SK-N-DZ (cell line): ENCODE measurements at regions not wholly inside any gene's neighbourhood (a gene's known extent, or its start where the extent isn't known, plus 50 kb on each side); places are given as distances from the start of the nearest gene placed in this dataset.
A peak's percentile ranks its signal among the peaks of the same experiment; 100 is the strongest.
"Not testable (repeated sequence)": the region's sequence is repeated elsewhere in the genome, so short reads cannot be mapped to it uniquely, and the experiment has no call there.

ENCODE experiments used
- DNase-seq: peaks from one replicate; pipeline ENCODE4 v3.0.0-alpha.2; 2015; ENCODE audit warnings: low spot score

GRCh38 chr6:93678841-93679454, 259.6 kb upstream of the EPHA7 start:
- peak; percentile 2 for DNase-seq

DNA sequence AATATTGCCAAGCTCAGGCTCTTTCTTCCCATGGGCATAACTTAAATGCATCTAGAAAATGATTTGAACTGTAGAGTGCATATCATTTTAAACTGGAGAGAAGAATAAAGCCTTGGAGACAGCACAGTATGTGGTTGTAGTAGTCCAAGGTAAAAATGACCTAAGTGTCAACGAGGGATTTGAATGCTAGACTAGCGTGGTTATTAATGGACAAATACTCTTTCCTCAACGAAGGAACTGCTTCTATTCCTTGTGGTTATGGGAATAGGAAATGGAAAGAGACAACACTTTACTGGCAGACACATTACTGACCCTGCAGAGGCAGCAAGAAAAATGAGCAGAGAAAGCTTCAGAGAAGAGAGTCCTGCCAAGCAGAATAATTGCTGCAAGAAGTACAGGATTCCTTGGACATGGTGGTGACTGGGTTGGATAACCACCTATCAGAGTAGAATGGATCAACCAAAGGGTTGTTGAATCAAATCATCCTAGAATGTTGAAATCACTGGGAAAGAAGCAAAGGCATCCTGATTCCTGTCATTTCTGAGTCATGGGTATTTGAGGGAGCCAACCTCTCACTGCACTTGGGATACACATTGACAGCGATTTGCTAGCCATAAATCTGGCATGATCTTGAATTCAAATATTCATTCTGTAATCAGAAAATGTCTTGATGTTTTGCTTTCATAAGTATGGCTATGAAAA, 258.1 kb upstream of the EPHA7 start:
- no peak for DNase-seq

- no peak for DNase-seq
Measured at GRCh38 chr6:93676581-93676980, 257.2 kb upstream of the EPHA7 start.

- no peak for DNase-seq
Measured at GRCh38 chr6:93675856-93676417, 256.6 kb upstream of the EPHA7 start.

DNA sequence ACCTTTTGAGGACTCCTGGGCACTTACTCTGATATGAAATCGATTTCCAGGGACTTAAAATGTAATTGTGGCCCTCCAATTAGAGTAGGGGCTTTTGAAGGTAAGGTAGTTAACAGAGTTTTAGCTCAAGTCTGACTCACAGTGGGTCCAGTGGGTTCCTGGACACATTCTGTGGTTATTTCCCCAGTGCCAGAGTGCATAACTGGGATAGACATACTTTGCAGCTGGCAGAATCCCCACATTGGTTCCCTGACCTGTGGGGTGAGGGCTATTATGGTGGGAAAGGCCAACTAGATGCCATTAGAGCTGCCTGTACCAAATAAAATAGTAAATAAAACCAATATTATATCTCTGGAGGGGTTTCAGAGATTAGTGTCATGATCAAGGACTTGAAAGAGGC, 243.8 kb upstream of the EPHA7 start:
- no peak for DNase-seq

DNA sequence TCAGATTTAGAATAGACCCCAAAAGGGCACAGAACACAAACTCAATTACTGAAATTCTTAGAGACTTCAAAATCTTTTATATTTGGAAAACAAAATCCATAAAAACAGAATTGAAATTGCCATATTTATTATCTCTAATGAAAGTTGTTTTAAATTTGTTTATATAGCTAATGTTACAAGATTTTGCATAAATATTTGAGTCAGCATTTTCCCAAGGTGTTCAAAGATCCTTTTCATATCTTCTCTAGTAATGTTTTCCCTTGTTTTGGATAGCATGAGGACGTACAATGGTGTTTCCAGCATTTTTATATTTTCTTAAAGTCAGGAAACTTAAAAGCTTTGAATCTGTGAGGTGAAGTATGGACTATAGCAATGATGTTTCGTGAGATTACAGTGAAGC, 235.2 kb upstream of the EPHA7 start:
- DNase-seq = no peak

DNA sequence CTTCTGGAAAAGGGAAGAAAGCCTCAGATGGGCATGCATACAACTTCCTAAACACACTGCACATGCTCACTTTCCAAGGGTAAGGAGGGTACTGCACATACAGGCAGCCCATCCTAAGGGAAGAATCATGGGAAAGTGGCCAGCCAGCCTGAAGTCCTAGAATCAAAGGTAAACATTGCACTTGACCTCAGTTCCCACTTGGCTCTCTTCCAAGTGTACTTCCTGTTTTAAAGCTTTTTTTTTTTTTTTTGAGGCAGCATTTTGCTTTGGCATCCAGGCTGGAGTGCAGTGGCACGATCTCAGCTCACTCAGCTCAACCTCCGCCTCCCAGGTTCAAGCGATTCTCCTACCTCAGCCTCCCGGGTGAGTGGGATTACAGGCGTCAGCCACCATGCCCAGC, 225.3 kb upstream of the EPHA7 start:
- no peak for DNase-seq

DNA sequence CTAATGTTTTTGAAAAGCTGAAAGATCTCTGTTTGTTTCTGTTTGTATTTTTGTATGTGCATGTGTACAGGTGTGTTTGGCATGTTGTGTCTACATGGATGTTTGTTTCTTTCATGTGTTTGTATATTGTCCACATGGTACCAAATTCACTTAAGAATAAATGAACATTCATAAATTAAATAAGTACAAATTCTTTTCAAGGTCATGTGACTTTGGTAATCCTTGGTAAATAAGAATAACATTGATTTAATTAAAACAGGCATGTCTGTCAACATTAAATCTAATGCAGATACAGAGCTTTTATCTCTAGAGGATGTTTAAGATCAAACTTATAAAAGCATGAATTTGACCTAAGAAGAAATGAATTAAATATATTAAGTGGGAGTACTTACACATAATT, 219.8 kb upstream of the EPHA7 start:
- no peak for DNase-seq

- DNase-seq = not testable (repeated sequence)
Measured at GRCh38 chr6:93636987-93637664, 217.8 kb upstream of the EPHA7 start.

DNA sequence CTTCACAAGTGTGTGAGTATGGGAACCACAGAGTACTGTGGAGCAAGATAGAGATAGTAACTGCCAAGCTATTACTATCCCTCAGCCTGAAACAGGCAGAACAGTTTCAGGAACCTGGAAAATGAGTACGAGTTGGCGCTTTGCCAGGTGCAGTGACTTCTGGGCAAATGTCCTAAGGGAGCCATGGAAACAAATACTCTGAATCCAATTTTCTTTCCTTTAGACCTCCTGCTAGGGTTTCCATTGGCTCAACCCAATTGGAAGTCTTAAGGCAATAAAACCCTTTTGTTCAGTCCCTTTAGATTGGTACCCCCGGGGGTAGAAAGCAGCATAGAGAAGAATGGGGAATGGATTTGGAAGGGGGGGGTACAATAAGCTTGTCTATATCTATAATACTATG, 205.0 kb upstream of the EPHA7 start:
- DNase-seq = no peak

DNA sequence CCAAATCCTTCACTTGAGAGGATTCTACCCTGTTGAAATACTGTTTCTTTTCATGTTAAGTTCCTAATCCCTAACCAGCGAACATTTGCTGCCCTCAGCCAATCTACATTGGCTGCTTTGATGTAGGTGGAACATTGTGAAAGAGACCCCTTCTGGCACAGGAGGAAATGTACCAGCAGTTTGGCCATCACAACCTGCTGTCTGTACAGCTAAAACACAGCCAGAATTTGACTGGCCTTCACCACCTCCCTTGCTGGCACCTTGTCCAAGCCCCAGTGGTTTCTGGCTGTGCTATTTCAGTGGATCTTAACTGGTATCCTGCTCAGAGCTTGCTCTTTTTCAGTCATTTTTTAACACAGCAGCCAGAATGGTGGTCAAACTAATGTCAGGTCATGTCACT, 202.1 kb upstream of the EPHA7 start:
- no peak for DNase-seq

DNA sequence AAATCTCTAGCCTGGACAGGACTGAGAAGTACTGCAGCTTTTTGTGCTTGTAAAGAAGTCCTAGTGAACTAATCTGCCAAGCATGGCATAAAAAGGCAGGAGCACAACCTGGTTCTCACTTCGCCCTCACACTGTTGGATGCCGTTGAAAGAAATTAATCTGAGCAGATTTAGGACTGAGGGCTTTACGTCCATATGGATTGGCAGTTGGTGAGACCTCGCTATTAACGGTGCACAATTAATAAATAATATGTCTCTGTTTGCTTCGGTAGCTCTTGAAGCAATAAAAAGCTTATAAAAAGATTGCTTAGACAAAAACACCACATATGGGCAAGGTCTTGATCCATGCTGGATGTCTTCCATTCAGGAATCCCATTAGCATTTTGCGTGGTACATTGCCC, 185.6 kb upstream of the EPHA7 start:
- peak; percentile 13 for DNase-seq

DNA sequence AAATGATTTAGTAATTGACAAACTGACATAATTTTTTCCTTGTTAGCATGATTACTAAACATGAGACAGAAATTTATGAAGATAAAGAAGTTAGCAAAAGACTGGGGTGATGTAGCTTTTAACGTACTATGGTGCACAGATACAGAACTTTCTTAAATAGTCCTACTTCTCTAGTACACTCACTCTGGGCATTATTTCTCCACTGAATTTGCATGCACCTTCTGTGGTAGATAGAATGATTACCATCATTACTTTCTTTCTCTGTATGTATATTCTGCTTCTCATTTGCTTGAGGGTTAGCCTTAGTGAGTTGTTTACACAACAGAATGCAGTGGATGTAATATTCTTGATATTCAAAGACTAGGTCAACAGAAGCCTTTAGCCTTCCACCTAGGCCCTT, 173.1 kb upstream of the EPHA7 start:
- no peak for DNase-seq

DNA sequence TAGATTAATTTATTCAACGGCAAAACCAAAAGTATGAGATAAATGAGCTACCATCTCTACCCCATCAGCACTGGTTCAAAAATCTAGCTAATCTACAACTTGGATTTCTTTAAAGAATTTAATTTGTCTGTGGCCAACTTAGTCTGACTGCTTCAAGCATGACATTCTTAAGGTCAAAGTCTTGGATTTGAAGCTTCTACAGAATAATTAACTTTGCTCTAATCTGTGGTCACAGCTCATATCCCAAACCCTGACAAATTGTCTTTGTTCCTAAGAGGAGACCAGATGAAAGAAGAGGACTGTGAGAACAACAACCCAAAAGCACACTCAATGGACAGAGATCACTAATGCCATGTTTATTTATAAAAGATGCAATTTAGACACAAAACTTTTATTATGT, 166.9 kb upstream of the EPHA7 start:
- no peak for DNase-seq

GRCh38 chr6:93584300-93584699, 164.9 kb upstream of the EPHA7 start:
- DNase-seq = no peak

GRCh38 chr6:93581371-93581770, 162.0 kb upstream of the EPHA7 start:
- DNase-seq = no peak

DNA sequence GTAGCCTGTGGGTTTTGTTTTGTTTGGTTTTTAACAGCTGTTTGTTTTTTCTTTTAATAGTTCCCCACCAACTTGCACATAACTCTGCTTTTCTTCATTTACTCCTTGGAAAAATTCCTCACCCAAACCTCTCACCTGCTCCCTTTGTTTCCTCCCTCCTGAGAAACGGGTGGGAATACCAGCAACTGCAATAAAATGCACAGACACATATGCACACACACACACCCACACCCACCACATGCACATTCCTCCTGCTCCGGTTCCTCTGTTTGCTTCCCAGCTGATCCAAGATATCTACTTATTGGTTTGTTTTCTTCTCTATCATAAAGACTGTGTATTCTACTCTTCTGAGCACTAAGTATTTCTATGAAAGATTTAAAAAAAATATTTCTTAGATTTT, 161.1 kb upstream of the EPHA7 start:
- DNase-seq = no peak

DNA sequence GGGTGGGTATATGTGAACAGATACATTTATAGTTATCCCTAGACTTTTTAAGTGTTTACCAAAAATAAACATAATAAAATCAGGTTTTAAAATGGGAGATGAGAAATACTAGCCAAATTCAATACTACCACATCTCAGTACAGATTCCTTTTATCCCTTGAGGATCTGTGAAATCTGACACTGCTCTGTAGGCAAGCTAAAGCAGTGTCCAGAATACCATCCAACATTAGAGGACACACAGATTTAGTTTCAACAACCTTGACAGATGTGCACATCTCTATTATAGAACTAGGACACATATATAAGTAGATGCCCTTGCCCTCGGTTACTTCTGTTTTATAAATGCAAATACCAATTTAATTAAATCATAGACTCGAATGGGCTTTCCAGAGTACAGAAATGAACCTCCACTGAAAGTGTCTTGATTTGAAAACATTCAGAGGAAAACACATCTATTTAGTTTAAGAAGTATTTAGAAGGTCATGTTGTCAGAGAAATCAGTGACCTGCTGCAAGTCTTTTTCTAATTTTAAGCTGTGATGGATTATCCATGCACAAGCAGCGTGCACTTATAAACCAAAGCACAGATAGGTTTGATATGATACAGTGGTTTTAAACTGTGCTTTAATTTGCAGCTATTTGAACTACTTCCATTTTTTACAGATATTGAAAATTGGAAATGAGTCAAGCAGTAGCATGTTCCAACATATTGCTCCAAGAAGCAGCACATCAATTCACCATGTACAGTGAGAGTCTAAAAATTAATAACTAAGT, 156.3 kb upstream of the EPHA7 start:
- DNase-seq = peak; percentile 55

DNA sequence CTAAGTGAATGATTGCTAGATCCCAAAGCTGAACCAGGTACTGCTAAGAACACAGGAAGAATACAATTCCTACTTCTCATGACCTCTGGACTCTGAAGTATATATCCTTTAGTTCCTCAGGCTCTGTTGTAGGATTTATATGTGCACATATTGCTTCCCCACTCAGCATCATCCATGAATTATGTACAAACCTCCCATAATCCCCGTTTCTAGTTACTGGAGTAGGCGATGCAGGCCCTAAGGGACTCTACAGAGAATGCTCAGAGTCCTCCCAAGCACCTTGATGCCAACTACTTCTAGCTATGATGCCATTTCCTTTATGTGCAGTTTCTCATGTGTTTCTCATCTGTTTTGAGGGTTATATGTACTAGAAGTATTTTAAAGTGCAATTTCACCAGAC, 154.9 kb upstream of the EPHA7 start:
- DNase-seq = no peak

- DNase-seq = no peak
Measured at GRCh38 chr6:93571346-93571745, 152.0 kb upstream of the EPHA7 start.

DNA sequence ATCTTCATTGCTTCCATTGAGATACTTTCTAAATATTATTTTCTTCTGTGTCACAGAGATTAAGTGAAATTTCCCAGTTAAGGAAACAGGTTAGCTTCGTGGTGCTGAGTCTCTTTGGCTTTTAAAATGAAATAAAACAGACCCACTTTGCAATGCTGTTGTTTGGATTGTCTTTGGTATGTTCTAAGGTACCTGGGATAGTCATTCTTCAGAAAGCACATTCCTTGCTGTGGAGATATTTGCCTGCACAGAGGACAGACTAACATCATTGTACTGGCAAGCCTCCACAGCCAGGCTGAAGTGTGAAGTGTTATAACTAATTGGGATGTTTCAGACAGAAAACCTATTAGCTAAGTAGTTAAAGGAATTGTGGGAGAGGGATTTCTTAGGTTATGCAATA, 148.8 kb upstream of the EPHA7 start:
- DNase-seq = no peak

DNA sequence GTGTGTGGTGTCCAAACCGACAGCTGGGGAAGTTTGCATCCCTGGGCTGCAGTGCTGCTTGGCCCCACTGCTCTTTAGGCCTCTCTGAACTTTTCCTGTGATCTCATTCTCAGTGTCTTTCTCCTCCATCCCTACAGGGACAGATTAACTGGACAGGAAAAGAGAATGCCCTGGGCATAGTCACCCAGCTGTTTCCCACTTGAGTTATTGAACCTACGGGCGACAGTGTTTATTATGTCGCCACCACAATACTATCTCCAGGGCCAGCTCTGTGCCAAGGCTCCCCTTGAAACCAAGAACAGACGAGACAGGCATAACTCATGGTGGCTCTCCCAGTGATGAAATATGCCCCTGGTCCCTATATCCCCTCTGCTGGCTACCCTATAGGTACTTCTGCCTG, 147.8 kb upstream of the EPHA7 start:
- no peak for DNase-seq
